ENCODE measurements at regions not wholly inside any gene's neighbourhood (a gene's known extent, or its start where the extent isn't known, plus 50 kb on each side); places are given as distances from the start of the nearest gene placed in this dataset.

- DNase-seq (ENCODE audit: low read depth) = no peak
Measured at GRCh38 chr4:136841526-136841925, 690.8 kb downstream of the PCDH18 start.

GRCh38 chr4:136838607-136839006 lies 693.7 kb downstream of the PCDH18 start:
- DNase-seq (ENCODE audit: low read depth) = no peak

- no peak for DNase-seq (ENCODE audit: low read depth)
Measured at GRCh38 chr4:136831553-136831952, 700.7 kb downstream of the PCDH18 start.

GRCh38 chr4:136829280-136829679 lies 703.0 kb downstream of the PCDH18 start:
- DNase-seq (ENCODE audit: low read depth) = no peak

GRCh38 chr4:136823020-136823419 lies 709.3 kb downstream of the PCDH18 start:
- DNase-seq (ENCODE audit: low read depth) = no peak

- DNase-seq (ENCODE audit: low read depth) = no peak
Measured at GRCh38 chr4:136818811-136819330, 713.4 kb downstream of the PCDH18 start.

GRCh38 chr4:136812100-136812880 lies 720.0 kb downstream of the PCDH18 start:
- no peak for DNase-seq (ENCODE audit: low read depth)

GRCh38 chr4:136811496-136812077 lies 720.7 kb downstream of the PCDH18 start:
- no peak for DNase-seq (ENCODE audit: low read depth)

GRCh38 chr4:136810626-136811025 lies 721.7 kb downstream of the PCDH18 start:
- no peak for DNase-seq (ENCODE audit: low read depth)

- DNase-seq (ENCODE audit: low read depth) = no peak
Measured at GRCh38 chr4:136806844-136807243, 725.5 kb downstream of the PCDH18 start.

- no peak for DNase-seq (ENCODE audit: low read depth)
Measured at GRCh38 chr4:136805617-136806016, 726.7 kb downstream of the PCDH18 start.

GRCh38 chr4:136803433-136803832 lies 728.9 kb downstream of the PCDH18 start:
- no peak for DNase-seq (ENCODE audit: low read depth)

GRCh38 chr4:136800248-136800647 lies 732.0 kb downstream of the PCDH18 start:
- DNase-seq (ENCODE audit: low read depth) = no peak

GRCh38 chr4:136796953-136797352 lies 735.3 kb downstream of the PCDH18 start:
- no peak for DNase-seq (ENCODE audit: low read depth)

GRCh38 chr4:136793848-136794247 lies 738.4 kb downstream of the PCDH18 start:
- DNase-seq (ENCODE audit: low read depth) = no peak

GRCh38 chr4:136784326-136784725 lies 748.0 kb downstream of the PCDH18 start:
- no peak for DNase-seq (ENCODE audit: low read depth)

GRCh38 chr4:136769717-136770116 lies 762.6 kb downstream of the PCDH18 start:
- DNase-seq (ENCODE audit: low read depth) = no peak

GRCh38 chr4:136768925-136769275 lies 763.4 kb downstream of the PCDH18 start:
- no peak for DNase-seq (ENCODE audit: low read depth)

- no peak for DNase-seq (ENCODE audit: low read depth)
Measured at GRCh38 chr4:136768213-136768924, 763.9 kb downstream of the PCDH18 start.

GRCh38 chr4:136763919-136764318 lies 768.4 kb downstream of the PCDH18 start:
- DNase-seq (ENCODE audit: low read depth) = no peak

GRCh38 chr4:136755531-136755916 lies 776.8 kb downstream of the PCDH18 start:
- no peak for DNase-seq (ENCODE audit: low read depth)

- no peak for DNase-seq (ENCODE audit: low read depth)
Measured at GRCh38 chr4:136754810-136755530, 777.3 kb downstream of the PCDH18 start.

Data from activated T-cell treated with anti-CD3 and anti-CD28 coated beads for 24 hours (primary cell).